ENCODE measurements at regions not wholly inside any gene's neighbourhood (a gene's known extent, or its start where the extent isn't known, plus 50 kb on each side); places are given as distances from the start of the nearest gene placed in this dataset.
"Not testable (repeated sequence)": the region's sequence is repeated elsewhere in the genome, so short reads cannot be mapped to it uniquely, and the experiment has no call there.

GRCh38 chr17:62303476-62303875 is 76.9 kb upstream of the EFCAB3 start (continued):
- TF ChIP-seq STAT6 (CRISPR knock-in tag; conservative IDR thresholded peaks at IDR 0.05; ENCODE audit: low read depth) (no peak), ZNF532 (CRISPR knock-in tag; IDR thresholded peaks at IDR 0.05; ENCODE audit: borderline replicate concordance) (no peak), E2F1 (CRISPR knock-in tag; IDR thresholded peaks at IDR 0.05) (no peak), FOXJ3 (CRISPR knock-in tag; IDR thresholded peaks at IDR 0.05; ENCODE audit: borderline replicate concordance) (no peak), SMAD4 (CRISPR knock-in tag; IDR thresholded peaks at IDR 0.05) (no peak), CREB1 (CRISPR knock-in tag; IDR thresholded peaks at IDR 0.05) (no peak), ZNF671 (CRISPR knock-in tag; IDR thresholded peaks at IDR 0.05) (no peak)
- TF ChIP-seq, protein P1, sequence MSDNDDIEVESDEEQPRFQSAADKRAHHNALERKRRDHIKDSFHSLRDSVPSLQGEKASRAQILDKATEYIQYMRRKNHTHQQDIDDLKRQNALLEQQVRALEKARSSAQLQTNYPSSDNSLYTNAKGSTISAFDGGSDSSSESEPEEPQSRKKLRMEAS (CRISPR knock-in tag; IDR thresholded peaks at IDR 0.05) = no peak
- TF ChIP-seq, protein P2, sequence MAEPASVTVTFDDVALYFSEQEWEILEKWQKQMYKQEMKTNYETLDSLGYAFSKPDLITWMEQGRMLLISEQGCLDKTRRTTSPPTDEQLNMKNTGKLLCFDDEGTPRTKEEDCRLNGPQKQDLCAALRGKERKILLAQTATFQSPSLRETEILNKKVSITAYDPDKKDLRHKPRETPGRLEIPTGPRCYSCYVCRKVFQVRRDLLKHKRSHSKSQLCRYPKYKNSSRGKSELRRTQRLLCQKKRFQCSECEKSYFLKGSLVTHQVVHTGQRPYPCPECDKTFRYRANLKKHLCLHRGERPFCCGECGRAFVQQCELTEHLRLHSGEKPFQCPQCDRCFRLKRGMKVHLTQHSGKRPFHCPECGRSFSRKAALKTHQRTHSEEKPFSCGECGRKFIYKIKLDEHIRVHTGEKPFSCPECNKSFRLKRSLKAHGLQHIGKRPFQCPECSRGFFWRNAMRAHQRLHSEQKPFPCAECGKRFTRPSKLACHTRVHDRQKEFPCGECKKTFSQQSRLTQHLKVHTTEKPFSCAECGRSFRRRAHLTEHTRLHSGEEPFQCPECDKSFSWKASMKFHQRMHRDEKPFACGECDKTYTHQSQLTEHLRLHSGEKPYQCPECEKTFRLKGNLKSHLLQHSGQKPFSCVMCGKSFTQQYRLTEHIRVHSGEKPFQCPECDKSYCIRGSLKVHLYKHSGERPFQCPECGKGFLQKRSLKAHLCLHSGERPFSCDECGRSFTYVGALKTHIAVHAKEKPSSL (CRISPR knock-in tag; conservative IDR thresholded peaks at IDR 0.05) = no peak
- TF ChIP-seq, protein P3, sequence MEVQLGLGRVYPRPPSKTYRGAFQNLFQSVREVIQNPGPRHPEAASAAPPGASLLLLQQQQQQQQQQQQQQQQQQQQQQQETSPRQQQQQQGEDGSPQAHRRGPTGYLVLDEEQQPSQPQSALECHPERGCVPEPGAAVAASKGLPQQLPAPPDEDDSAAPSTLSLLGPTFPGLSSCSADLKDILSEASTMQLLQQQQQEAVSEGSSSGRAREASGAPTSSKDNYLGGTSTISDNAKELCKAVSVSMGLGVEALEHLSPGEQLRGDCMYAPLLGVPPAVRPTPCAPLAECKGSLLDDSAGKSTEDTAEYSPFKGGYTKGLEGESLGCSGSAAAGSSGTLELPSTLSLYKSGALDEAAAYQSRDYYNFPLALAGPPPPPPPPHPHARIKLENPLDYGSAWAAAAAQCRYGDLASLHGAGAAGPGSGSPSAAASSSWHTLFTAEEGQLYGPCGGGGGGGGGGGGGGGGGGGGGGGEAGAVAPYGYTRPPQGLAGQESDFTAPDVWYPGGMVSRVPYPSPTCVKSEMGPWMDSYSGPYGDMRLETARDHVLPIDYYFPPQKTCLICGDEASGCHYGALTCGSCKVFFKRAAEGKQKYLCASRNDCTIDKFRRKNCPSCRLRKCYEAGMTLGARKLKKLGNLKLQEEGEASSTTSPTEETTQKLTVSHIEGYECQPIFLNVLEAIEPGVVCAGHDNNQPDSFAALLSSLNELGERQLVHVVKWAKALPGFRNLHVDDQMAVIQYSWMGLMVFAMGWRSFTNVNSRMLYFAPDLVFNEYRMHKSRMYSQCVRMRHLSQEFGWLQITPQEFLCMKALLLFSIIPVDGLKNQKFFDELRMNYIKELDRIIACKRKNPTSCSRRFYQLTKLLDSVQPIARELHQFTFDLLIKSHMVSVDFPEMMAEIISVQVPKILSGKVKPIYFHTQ (CRISPR knock-in tag; IDR thresholded peaks at IDR 0.05) = no peak

GRCh38 chr17:62300697-62301096 is 79.7 kb upstream of the EFCAB3 start:
- no peak overlapping the region for H3K4me3 Mint-ChIP-seq
- no peak overlapping the region for H3K27ac Mint-ChIP-seq
- no peaks in the 10 kb centered on the region for H3K36me3 Mint-ChIP-seq
- H3K4me1 Mint-ChIP-seq = no peaks in the 10 kb centered on the region
- no peak for TF ChIP-seq GABPB1 (CRISPR knock-in tag; IDR thresholded peaks at IDR 0.05)
- H3K9me3 Mint-ChIP-seq = peaks cover 15% of the 10 kb centered on the region
- DNase-seq (ENCODE audit: low spot score) = no peak
- no peaks in the 10 kb centered on the region; the same call in 1 of the 2 replicates for H3K27me3 Mint-ChIP-seq (ENCODE audit: low read depth)
- no peak for ATAC-seq
- POLR2A ChIA-PET = no interaction called here
- CTCF ChIA-PET = no interaction called here

DNA sequence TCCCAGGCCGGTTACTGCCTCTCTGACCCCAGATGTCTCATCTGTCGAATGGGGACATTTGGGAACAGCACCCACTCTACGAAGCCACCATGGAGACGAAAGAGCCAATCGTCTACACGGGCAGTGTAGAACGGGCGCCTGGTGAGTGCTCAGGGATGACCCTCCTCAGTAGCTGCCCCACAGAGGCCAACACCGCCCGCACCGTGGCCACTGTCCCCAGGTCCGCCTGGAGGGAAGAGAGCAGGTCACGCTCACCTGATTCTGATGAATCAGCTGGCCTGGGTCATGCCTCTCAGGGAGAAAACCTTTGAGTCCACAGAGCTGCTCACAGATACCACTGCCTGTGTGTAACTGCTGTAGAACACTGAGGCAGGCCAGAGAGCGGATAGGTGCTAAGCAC is 105.1 kb upstream of the EFCAB3 start:
- ATAC-seq; H3K9me3 Mint-ChIP-seq; CTCF ChIA-PET; DNase-seq (ENCODE audit: low spot score); POLR2A ChIA-PET; H3K27ac Mint-ChIP-seq; H3K4me3 Mint-ChIP-seq; H3K4me1 Mint-ChIP-seq; H3K27me3 Mint-ChIP-seq (ENCODE audit: low read depth); H3K36me3 Mint-ChIP-seq: not testable (repeated sequence)

- H3K4me1 Mint-ChIP-seq; H3K9me3 Mint-ChIP-seq; H3K4me3 Mint-ChIP-seq; DNase-seq (ENCODE audit: low spot score); CTCF ChIA-PET; POLR2A ChIA-PET; H3K36me3 Mint-ChIP-seq; ATAC-seq; H3K27ac Mint-ChIP-seq; H3K27me3 Mint-ChIP-seq (ENCODE audit: low read depth): not testable (repeated sequence)
Measured at GRCh38 chr17:62268361-62268760, 112.0 kb upstream of the EFCAB3 start.

DNA sequence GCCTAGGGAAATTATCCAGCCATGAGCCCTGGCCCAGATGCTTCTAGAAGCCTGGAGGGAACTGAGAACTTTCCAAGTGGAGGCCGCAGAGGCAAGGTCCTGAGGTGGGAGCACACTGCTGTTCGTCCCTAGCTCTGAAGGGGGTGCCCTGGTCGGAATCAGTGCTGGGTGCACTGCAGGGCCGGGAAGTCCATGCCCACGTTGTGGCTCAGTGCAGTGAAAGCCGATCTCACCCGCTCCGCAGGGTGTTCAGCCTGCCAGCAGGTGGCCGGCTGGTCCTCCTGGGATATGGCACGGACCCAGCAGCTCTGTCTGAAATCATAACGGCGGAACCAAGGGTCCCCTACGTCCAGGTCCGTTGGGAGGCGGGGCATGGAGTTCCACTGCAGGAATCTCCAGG is 115.4 kb upstream of the EFCAB3 start:
- POLR2A ChIA-PET; H3K27me3 Mint-ChIP-seq (ENCODE audit: low read depth); H3K27ac Mint-ChIP-seq; CTCF ChIA-PET; H3K4me1 Mint-ChIP-seq; H3K4me3 Mint-ChIP-seq; ATAC-seq; DNase-seq (ENCODE audit: low spot score); H3K9me3 Mint-ChIP-seq; H3K36me3 Mint-ChIP-seq: not testable (repeated sequence)

GRCh38 chr17:62255791-62256190 is 124.6 kb upstream of the EFCAB3 start:
- CTCF ChIA-PET; H3K36me3 Mint-ChIP-seq; H3K4me3 Mint-ChIP-seq; H3K27ac Mint-ChIP-seq; DNase-seq (ENCODE audit: low spot score); H3K27me3 Mint-ChIP-seq (ENCODE audit: low read depth); POLR2A ChIA-PET; ATAC-seq; H3K4me1 Mint-ChIP-seq; H3K9me3 Mint-ChIP-seq: not testable (repeated sequence)

All from WTC11 (cell line).